ENCODE measurements at regions not wholly inside any gene's neighbourhood (a gene's known extent, or its start where the extent isn't known, plus 50 kb on each side); places are given as distances from the start of the nearest gene placed in this dataset.

DNA sequence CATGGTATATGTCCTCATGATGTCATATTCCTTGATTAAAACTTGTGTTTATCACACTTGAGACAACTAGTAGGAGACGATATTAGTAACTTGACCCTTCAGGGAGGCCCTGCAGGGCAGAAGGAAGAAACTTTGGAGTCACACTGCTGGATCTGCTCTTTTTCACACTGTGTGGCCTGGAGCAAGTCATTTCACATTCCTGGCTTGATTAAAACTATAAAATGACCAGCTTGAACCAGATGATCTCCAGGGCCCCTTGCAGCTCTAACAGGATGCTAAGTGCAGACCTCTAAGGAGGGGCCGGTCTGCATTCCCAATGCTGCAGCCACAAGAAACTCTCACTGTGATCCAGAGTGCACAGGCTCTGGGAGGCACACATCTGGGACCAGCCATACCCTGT lies 146.4 kb upstream of the ZNF366 start:
- TF ChIP-seq, protein P1, sequence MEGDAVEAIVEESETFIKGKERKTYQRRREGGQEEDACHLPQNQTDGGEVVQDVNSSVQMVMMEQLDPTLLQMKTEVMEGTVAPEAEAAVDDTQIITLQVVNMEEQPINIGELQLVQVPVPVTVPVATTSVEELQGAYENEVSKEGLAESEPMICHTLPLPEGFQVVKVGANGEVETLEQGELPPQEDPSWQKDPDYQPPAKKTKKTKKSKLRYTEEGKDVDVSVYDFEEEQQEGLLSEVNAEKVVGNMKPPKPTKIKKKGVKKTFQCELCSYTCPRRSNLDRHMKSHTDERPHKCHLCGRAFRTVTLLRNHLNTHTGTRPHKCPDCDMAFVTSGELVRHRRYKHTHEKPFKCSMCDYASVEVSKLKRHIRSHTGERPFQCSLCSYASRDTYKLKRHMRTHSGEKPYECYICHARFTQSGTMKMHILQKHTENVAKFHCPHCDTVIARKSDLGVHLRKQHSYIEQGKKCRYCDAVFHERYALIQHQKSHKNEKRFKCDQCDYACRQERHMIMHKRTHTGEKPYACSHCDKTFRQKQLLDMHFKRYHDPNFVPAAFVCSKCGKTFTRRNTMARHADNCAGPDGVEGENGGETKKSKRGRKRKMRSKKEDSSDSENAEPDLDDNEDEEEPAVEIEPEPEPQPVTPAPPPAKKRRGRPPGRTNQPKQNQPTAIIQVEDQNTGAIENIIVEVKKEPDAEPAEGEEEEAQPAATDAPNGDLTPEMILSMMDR (conservative IDR thresholded peaks at IDR 0.05): no peak
- TF ChIP-seq ZFX (IDR thresholded peaks at IDR 0.05): no peak
- H3K27ac ChIP-seq: no peak overlapping the region

DNA sequence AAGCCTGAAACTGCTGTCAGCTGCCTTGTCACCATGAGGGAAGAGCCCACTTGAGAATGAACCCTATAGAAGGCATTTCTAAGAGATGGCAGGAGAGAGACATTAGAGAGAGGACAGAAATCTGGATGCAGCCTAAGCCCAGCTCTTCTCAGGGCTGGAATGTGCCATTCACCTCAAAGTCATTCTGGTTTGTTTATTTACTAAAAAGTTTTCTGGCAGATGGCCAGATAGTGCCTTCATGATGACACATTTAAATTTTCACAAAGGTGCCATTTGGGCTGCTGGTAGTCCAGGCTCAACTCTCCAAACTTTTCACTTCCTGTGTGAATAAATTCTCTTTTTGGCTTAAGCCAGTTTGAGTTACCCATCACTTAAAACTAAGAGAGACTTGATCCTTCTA lies 144.6 kb upstream of the ZNF366 start:
- H3K27ac ChIP-seq: no peak overlapping the region
- TF ChIP-seq ZFX (IDR thresholded peaks at IDR 0.05): no peak
- TF ChIP-seq, protein P1 (conservative IDR thresholded peaks at IDR 0.05): no peak

DNA sequence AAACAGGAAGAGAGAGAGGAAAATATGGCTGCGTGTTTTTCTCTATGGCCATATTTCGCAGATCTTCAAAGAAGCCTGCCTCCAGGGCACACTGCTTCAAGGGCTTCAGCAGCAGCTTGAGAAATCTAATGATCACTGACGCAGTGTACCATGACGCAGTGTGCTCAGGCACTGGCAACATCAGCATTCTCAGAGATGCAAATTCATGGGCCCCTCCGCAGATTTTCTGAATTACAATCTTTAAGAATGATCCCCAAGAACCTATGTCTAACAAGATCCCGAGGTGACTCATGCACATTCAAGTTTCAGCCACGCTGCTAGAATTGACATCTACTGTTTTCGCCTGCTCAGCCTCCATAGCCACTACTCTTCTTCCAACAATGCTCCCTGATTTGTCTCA lies 143.9 kb upstream of the ZNF366 start:
- no peak overlapping the region for H3K27ac ChIP-seq
- no peak for TF ChIP-seq ZFX (IDR thresholded peaks at IDR 0.05)
- TF ChIP-seq, protein P1 (conservative IDR thresholded peaks at IDR 0.05): no peak

DNA sequence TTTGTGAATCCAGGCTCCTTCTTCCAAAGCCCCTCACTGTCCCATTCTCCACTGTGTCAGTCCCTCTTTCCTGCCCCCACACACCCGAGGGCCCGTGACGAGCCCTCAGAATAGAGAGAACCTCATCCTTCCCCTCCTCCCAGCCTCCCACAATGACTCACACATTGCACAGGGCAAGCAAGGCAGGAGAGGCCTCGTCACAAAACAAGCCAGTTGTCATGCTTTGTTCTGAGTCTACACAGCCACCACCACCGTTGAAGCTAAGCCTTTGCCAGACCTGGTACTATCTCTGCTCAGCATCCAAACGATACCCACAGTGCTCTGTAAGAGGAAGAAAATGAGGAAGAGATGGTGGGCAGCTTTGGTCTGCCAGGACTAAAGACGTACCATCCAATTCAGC lies 142.2 kb upstream of the ZNF366 start:
- TF ChIP-seq, protein P1 (conservative IDR thresholded peaks at IDR 0.05): no peak
- no peak for TF ChIP-seq ZFX (IDR thresholded peaks at IDR 0.05)
- no peak overlapping the region for H3K27ac ChIP-seq

DNA sequence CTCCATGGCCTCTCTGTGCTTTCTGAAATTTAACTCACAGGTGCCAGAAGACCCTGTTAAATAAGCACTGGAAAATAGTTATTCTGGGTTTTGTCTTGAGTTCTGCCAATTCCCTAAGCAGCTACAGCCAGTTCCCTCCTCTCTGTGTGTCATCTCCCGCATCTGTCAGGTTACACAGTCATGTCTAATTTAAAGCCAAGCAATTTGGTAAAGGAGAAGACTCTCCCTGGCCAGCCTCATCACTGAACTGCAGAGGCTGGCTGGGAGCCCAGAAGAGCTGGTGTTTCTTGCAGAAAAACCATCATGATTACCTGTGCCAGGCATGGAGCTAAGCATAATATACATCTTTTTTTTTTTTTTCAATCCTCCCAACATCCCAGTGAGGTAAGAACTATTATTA lies 141.3 kb upstream of the ZNF366 start:
- no peak overlapping the region for H3K27ac ChIP-seq
- no peak for TF ChIP-seq ZFX (IDR thresholded peaks at IDR 0.05)
- TF ChIP-seq, protein P1 (conservative IDR thresholded peaks at IDR 0.05): no peak

DNA sequence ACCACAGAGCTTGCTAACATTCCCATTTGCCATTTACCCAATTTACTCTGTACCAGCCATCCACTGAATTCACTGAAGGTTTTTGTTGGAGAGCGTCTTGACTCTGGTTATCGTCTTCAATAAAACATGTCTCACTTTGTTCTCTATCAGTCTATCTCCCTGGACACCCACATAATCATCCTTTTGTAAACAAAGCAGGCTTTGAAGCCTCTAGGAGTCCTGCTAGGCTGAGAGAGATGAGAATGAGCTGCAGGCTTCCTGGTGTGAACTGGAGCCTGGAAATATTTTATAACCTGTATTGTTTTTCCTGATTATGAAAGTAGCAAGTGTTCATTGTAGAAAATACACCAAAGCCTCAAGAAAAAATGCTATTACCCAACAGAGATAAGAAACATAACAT lies 140.6 kb upstream of the ZNF366 start:
- no peak overlapping the region for H3K27ac ChIP-seq
- TF ChIP-seq, protein P1 (conservative IDR thresholded peaks at IDR 0.05): no peak
- TF ChIP-seq ZFX (IDR thresholded peaks at IDR 0.05): no peak

DNA sequence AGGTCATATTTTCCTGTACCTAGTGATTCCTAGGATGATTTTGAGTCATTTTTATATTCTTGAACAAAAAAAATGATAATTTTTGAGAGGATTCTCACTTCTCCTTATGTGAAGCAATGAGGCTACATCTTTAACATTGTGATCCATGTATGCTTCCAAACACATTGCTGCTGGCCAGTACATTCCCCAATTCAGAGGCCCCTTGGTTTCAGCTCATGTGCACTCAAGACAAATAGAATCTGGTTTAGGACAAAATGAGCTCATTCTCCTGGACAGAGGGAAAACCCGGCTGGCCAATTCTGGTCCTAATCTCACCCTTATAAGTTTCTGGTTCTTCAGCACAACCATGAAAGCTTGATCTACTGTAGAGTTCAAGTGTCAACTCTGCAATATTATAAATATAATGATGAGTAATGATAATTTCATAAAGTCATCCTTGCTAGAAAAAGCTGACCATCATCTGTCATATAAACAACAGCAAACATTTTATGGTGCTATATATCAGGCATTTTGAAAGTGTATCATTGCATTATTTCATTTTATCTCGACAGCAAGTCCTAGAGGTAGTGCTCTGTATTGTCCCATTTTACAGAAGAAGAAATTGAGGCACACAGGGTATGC lies 139.1 kb upstream of the ZNF366 start:
- TF ChIP-seq, protein P1 (conservative IDR thresholded peaks at IDR 0.05): no peak
- TF ChIP-seq ZFX (IDR thresholded peaks at IDR 0.05): no peak
- H3K27ac ChIP-seq: no peak overlapping the region

Data from C4-2B (cell line).